HepG2 (cell line): ENCODE measurements at regions not wholly inside any gene's neighbourhood (a gene's known extent, or its start where the extent isn't known, plus 50 kb on each side); places are given as distances from the start of the nearest gene placed in this dataset.

ENCODE experiments used
- ELF1 ChIP-seq: sonication (generic); formaldehyde crosslinking; IDR thresholded peaks from 2 replicates; pipeline ENCODE4 v1.4.0; 2020; ENCODE audit warnings: missing genetic modification reagents
- ETV5 ChIP-seq: IDR thresholded peaks from 2 replicates; pipeline ENCODE4 v1.6.1; 2018; ENCODE audit warnings: missing biosample characterization, missing genetic modification reagents, inconsistent platforms, borderline replicate concordance
- GABPA ChIP-seq, 2 experiments: IDR thresholded peaks; 2 replicates each; pipeline ENCODE4 v1.6.1; 2011 to 2016; ENCODE audit warnings: low read depth in 2 of 2, low read length in 1 of 2, missing biosample characterization in 1 of 2, missing genetic modification characterization in 1 of 2
- ONECUT2 ChIP-seq: sonication (generic); formaldehyde crosslinking; IDR thresholded peaks from 2 replicates; pipeline ENCODE4 v1.4.0; 2020; ENCODE audit warnings: missing genetic modification reagents
- STAG1 ChIP-seq: sonication (generic); formaldehyde crosslinking; IDR thresholded peaks from 2 replicates; pipeline ENCODE4 v1.4.0; 2020; ENCODE audit warnings: missing genetic modification reagents
- TEAD3 ChIP-seq: optimal IDR thresholded peaks from 2 replicates; pipeline ENCODE3; 2016; ENCODE audit warnings: borderline replicate concordance
- ZNF274 ChIP-seq: sonication (generic); formaldehyde crosslinking; IDR thresholded peaks from 2 replicates; pipeline ENCODE4 v1.5.1; 2020; ENCODE audit warnings: mild to moderate bottlenecking, missing genetic modification reagents
- TF ChIP-seq, protein P1 (sequence below): sonication (generic); formaldehyde crosslinking; IDR thresholded peaks from 2 replicates; pipeline ENCODE4 v1.4.0; 2020; ENCODE audit warnings: missing genetic modification reagents, mild to moderate bottlenecking, borderline replicate concordance
- TF ChIP-seq, protein P2 (sequence below): sonication (generic); formaldehyde crosslinking; IDR thresholded peaks from 2 replicates; pipeline ENCODE4 v1.5.0; 2020; ENCODE audit warnings: mild to moderate bottlenecking, missing genetic modification reagents, moderate library complexity
- TF ChIP-seq, protein P3 (sequence below): sonication (generic); formaldehyde crosslinking; IDR thresholded peaks from 2 replicates; pipeline ENCODE4 v1.5.1; 2020; ENCODE audit warnings: missing genetic modification reagents, mild to moderate bottlenecking, borderline replicate concordance
- TF ChIP-seq, protein P4 (sequence below): sonication (generic); formaldehyde crosslinking; IDR thresholded peaks from 2 replicates; pipeline ENCODE4 v1.5.0; 2020; ENCODE audit warnings: missing genetic modification reagents, mild to moderate bottlenecking, borderline replicate concordance
- TF ChIP-seq, protein P5 (sequence below): sonication (generic); formaldehyde crosslinking; IDR thresholded peaks from 2 replicates; pipeline ENCODE4 v1.9.0; 2021; ENCODE audit warnings: missing genetic modification reagents, borderline replicate concordance
- TF ChIP-seq, protein P6 (sequence below), 2 experiments: sonication (generic) in 1 of 2; formaldehyde crosslinking in 1 of 2; IDR thresholded peaks; 2 replicates each; pipeline versions ENCODE4 v1.5.1 to v1.6.1; 2011 to 2020; ENCODE audit warnings: borderline replicate concordance in 1 of 2, low read depth in 1 of 2, low read length in 1 of 2, mild to moderate bottlenecking in 1 of 2, missing genetic modification reagents in 1 of 2, moderate library complexity in 1 of 2

DNA sequence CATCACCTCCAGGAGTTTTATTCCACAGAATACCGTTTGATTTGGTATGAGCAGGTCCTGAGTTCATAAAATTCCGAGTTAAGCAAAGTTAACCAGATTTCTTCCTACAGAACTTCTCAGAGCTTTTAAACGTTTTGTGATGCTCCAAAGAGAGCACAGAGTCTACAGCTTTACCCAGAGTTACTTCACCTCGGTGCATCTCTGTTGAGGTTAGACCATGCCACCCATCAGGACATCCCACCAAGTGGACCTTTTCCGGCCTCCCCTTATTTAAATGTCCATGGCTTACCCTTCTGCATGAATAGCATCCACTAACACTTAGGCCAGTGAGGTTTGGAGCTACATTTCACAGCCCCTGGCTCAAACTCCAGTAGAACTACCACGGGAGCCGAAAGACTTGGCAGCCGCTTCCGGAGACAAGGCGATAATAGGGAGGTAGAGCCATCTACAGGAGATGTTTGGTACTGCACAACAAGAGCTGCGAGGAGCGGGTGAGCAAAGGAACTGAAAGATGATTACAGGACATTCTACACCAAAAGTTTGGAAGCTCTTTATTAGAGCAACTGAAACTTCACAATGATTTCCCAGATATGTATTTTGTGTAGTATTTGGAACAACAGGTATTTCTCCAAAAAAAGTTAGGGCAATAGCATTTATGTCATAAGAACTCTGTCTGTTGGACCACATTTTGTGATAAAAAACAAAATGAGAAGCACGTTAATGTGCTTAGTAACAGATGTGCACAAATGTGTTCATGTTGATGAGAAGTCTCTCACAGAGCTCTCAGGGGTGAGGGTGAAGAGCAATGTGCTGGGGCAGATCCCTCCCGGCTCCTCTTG lies 174.7 kb downstream of the HERPUD2 start (continued):
- TF ChIP-seq, protein P1, sequence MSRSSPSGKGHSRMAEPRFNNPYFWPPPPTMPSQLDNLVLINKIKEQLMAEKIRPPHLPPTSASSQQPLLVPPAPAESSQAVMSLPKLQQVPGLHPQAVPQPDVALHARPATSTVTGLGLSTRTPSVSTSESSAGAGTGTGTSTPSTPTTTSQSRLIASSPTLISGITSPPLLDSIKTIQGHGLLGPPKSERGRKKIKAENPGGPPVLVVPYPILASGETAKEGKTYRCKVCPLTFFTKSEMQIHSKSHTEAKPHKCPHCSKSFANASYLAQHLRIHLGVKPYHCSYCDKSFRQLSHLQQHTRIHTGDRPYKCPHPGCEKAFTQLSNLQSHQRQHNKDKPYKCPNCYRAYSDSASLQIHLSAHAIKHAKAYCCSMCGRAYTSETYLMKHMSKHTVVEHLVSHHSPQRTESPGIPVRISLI = 0 out of 2 replicates have a peak, but pooled peaks have one; percentile 22
- peak; percentile 77 for TF ChIP-seq STAG1 (CRISPR knock-in tag)
- TF ChIP-seq ONECUT2 = no peak
- TF ChIP-seq ZNF274 (CRISPR knock-in tag) = no peak
- TF ChIP-seq, protein P2, sequence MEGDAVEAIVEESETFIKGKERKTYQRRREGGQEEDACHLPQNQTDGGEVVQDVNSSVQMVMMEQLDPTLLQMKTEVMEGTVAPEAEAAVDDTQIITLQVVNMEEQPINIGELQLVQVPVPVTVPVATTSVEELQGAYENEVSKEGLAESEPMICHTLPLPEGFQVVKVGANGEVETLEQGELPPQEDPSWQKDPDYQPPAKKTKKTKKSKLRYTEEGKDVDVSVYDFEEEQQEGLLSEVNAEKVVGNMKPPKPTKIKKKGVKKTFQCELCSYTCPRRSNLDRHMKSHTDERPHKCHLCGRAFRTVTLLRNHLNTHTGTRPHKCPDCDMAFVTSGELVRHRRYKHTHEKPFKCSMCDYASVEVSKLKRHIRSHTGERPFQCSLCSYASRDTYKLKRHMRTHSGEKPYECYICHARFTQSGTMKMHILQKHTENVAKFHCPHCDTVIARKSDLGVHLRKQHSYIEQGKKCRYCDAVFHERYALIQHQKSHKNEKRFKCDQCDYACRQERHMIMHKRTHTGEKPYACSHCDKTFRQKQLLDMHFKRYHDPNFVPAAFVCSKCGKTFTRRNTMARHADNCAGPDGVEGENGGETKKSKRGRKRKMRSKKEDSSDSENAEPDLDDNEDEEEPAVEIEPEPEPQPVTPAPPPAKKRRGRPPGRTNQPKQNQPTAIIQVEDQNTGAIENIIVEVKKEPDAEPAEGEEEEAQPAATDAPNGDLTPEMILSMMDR (CRISPR knock-in tag) = peak; percentile 87
- TF ChIP-seq, protein P3, sequence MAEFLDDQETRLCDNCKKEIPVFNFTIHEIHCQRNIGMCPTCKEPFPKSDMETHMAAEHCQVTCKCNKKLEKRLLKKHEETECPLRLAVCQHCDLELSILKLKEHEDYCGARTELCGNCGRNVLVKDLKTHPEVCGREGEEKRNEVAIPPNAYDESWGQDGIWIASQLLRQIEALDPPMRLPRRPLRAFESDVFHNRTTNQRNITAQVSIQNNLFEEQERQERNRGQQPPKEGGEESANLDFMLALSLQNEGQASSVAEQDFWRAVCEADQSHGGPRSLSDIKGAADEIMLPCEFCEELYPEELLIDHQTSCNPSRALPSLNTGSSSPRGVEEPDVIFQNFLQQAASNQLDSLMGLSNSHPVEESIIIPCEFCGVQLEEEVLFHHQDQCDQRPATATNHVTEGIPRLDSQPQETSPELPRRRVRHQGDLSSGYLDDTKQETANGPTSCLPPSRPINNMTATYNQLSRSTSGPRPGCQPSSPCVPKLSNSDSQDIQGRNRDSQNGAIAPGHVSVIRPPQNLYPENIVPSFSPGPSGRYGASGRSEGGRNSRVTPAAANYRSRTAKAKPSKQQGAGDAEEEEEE = no peak
- no peak for TF ChIP-seq GABPA (IDR thresholded peaks at IDR 0.05; ENCODE audit: low read depth, low read length)
- TF ChIP-seq GABPA (CRISPR knock-in tag; IDR thresholded peaks at IDR 0.05; ENCODE audit: low read depth) = peak; percentile 22; the same call in 1 of the 2 replicates
- TF ChIP-seq, protein P4, sequence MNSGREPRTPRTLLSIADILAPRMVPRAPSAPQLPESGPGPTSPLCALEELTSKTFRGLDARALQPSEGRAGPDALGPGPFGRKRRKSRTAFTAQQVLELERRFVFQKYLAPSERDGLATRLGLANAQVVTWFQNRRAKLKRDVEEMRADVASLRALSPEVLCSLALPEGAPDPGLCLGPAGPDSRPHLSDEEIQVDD (CRISPR knock-in tag) = no peak
- peak; percentile 62 for TF ChIP-seq ELF1 (CRISPR knock-in tag)
- TF ChIP-seq ETV5 (CRISPR knock-in tag) = peak; percentile 90
- TF ChIP-seq, protein P5, sequence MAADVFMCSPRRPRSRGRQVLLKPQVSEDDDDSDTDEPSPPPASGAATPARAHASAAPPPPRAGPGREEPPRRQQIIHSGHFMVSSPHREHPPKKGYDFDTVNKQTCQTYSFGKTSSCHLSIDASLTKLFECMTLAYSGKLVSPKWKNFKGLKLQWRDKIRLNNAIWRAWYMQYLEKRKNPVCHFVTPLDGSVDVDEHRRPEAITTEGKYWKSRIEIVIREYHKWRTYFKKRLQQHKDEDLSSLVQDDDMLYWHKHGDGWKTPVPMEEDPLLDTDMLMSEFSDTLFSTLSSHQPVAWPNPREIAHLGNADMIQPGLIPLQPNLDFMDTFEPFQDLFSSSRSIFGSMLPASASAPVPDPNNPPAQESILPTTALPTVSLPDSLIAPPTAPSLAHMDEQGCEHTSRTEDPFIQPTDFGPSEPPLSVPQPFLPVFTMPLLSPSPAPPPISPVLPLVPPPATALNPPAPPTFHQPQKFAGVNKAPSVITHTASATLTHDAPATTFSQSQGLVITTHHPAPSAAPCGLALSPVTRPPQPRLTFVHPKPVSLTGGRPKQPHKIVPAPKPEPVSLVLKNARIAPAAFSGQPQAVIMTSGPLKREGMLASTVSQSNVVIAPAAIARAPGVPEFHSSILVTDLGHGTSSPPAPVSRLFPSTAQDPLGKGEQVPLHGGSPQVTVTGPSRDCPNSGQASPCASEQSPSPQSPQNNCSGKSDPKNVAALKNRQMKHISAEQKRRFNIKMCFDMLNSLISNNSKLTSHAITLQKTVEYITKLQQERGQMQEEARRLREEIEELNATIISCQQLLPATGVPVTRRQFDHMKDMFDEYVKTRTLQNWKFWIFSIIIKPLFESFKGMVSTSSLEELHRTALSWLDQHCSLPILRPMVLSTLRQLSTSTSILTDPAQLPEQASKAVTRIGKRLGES (CRISPR knock-in tag) = no peak
- TF ChIP-seq TEAD3 = peak; percentile 24
- TF ChIP-seq, protein P6, sequence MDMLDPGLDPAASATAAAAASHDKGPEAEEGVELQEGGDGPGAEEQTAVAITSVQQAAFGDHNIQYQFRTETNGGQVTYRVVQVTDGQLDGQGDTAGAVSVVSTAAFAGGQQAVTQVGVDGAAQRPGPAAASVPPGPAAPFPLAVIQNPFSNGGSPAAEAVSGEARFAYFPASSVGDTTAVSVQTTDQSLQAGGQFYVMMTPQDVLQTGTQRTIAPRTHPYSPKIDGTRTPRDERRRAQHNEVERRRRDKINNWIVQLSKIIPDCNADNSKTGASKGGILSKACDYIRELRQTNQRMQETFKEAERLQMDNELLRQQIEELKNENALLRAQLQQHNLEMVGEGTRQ (IDR thresholded peaks at IDR 0.05; ENCODE audit: low read depth, low read length) = no peak
- TF ChIP-seq, protein P6 (CRISPR knock-in tag; IDR thresholded peaks at IDR 0.05; ENCODE audit: borderline replicate concordance) = no peak
